HL-60 (cell line): ENCODE measurements at regions not wholly inside any gene's neighbourhood (a gene's known extent, or its start where the extent isn't known, plus 50 kb on each side); places are given as distances from the start of the nearest gene placed in this dataset.

Experiments used
- DNase-seq, 2 experiments: peaks; one replicate each; pipeline ENCODE4 v3.0.0-alpha.2; 2010 to 2020; ENCODE audit warnings: low read depth in 1 of 2, low spot score in 1 of 2
- H3K27ac ChIP-seq: fragments of 250-450 bp; sonication (Bioruptor Pico); replicated peaks from 2 replicates; pipeline ENCODE4 v1.5.1; 2020; ENCODE audit warnings: mild to moderate bottlenecking, moderate library complexity
- H3K27me3 ChIP-seq: fragments of 250-450 bp; sonication (Bioruptor Pico); 2 replicates; pipeline ENCODE4 v1.5.1; 2021; ENCODE audit warnings: mild to moderate bottlenecking, moderate library complexity; ENCODE audit not compliant: insufficient read depth, poor library complexity, severe bottlenecking
- H3K4me3 ChIP-seq: replicated peaks from 2 replicates; pipeline ENCODE4 v1.5.1; 2011; ENCODE audit warnings: mild to moderate bottlenecking, control low read depth, low read length; ENCODE audit not compliant: insufficient read depth
- GABPA ChIP-seq: IDR thresholded peaks from 2 replicates; pipeline ENCODE4 v1.6.1; 2012; ENCODE audit warnings: low read depth
- POLR2AphosphoS5 ChIP-seq: IDR thresholded peaks from 2 replicates; pipeline ENCODE4 v1.6.1; 2012; ENCODE audit warnings: low read depth
- SPI1 ChIP-seq: IDR thresholded peaks from 2 replicates; pipeline ENCODE4 v1.6.1; 2012; ENCODE audit warnings: low read depth, mild to moderate bottlenecking, borderline replicate concordance
- TF ChIP-seq, protein P1 (sequence below): IDR thresholded peaks from 2 replicates; pipeline ENCODE4 v1.6.1; 2012; ENCODE audit warnings: low read depth; ENCODE audit not compliant: insufficient replicate concordance
- TF ChIP-seq, protein P2 (sequence below): IDR thresholded peaks from one replicate; pipeline ENCODE4 v1.5.1; 2011; ENCODE audit warnings: low read length, control low read depth, inconsistent platforms; ENCODE audit not compliant: insufficient read depth

DNA sequence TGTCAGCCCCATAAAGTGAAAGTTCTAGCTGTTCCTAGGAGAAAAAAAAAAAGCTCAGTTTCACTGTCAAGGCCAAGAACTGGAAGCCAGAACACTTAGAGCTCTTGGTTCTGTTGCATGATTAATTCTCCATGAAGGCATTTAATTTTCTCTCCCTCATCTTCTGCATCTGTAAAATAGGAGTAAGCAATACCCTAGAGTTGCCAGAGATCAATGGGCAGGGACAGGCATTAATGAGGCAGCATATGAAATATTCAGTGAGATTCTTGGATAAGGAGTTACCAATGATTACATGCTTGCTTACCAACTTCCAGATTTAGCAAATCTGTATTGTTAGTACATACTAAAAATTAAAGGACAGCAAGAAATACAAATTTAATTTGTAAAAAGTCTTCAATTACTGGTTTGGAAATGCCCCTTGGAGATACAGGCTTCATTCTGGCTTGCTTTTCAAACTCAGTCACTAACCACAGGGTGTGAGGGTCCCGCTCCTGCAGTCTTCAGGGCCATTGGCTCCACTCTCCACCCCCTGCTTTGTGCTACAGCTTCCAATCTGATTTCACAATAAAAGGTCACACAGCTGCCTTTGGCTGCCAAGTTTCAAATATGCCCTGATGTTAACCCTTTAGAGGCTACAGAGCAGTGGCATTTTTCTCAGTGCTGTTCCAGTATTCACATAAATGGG, 624.6 kb downstream of the BNC2 start:
- TF ChIP-seq POLR2AphosphoS5: no peak
- no peak overlapping the region for H3K4me3 ChIP-seq
- no peak for DNase-seq
- H3K27ac ChIP-seq: no peak overlapping the region
- H3K27me3 ChIP-seq: no peaks in the 10 kb centered on the region

DNA sequence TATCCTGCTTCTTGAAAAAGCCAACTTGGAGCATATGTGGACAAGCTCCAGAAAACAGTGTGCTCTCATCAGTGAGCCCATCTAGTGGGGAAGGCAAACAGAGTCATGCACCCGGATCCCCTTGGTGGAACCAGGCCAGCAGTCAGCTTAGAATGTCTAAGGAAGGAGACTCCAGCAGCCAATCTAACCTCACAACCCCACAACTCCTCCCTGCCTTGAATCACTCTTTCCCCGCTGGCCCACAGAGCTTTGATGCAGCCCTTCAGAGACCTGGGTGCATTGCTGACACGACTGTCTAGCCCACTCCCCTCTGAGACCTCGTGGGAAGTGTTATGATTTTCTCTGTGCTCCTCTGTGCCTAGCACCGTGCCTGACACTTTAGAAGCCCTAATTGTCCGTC, 623.7 kb downstream of the BNC2 start:
- DNase-seq: no peak
- TF ChIP-seq, protein P1, sequence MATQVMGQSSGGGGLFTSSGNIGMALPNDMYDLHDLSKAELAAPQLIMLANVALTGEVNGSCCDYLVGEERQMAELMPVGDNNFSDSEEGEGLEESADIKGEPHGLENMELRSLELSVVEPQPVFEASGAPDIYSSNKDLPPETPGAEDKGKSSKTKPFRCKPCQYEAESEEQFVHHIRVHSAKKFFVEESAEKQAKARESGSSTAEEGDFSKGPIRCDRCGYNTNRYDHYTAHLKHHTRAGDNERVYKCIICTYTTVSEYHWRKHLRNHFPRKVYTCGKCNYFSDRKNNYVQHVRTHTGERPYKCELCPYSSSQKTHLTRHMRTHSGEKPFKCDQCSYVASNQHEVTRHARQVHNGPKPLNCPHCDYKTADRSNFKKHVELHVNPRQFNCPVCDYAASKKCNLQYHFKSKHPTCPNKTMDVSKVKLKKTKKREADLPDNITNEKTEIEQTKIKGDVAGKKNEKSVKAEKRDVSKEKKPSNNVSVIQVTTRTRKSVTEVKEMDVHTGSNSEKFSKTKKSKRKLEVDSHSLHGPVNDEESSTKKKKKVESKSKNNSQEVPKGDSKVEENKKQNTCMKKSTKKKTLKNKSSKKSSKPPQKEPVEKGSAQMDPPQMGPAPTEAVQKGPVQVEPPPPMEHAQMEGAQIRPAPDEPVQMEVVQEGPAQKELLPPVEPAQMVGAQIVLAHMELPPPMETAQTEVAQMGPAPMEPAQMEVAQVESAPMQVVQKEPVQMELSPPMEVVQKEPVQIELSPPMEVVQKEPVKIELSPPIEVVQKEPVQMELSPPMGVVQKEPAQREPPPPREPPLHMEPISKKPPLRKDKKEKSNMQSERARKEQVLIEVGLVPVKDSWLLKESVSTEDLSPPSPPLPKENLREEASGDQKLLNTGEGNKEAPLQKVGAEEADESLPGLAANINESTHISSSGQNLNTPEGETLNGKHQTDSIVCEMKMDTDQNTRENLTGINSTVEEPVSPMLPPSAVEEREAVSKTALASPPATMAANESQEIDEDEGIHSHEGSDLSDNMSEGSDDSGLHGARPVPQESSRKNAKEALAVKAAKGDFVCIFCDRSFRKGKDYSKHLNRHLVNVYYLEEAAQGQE: no peak
- no peak for TF ChIP-seq POLR2AphosphoS5
- TF ChIP-seq, protein P2, sequence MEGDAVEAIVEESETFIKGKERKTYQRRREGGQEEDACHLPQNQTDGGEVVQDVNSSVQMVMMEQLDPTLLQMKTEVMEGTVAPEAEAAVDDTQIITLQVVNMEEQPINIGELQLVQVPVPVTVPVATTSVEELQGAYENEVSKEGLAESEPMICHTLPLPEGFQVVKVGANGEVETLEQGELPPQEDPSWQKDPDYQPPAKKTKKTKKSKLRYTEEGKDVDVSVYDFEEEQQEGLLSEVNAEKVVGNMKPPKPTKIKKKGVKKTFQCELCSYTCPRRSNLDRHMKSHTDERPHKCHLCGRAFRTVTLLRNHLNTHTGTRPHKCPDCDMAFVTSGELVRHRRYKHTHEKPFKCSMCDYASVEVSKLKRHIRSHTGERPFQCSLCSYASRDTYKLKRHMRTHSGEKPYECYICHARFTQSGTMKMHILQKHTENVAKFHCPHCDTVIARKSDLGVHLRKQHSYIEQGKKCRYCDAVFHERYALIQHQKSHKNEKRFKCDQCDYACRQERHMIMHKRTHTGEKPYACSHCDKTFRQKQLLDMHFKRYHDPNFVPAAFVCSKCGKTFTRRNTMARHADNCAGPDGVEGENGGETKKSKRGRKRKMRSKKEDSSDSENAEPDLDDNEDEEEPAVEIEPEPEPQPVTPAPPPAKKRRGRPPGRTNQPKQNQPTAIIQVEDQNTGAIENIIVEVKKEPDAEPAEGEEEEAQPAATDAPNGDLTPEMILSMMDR: no peak
- no peak for TF ChIP-seq GABPA
- TF ChIP-seq SPI1: no peak
- Histone ChIP-seq H3K4me3 (no peak overlapping the region), H3K27ac (no peak overlapping the region), H3K27me3 (no peaks in the 10 kb centered on the region)

DNA sequence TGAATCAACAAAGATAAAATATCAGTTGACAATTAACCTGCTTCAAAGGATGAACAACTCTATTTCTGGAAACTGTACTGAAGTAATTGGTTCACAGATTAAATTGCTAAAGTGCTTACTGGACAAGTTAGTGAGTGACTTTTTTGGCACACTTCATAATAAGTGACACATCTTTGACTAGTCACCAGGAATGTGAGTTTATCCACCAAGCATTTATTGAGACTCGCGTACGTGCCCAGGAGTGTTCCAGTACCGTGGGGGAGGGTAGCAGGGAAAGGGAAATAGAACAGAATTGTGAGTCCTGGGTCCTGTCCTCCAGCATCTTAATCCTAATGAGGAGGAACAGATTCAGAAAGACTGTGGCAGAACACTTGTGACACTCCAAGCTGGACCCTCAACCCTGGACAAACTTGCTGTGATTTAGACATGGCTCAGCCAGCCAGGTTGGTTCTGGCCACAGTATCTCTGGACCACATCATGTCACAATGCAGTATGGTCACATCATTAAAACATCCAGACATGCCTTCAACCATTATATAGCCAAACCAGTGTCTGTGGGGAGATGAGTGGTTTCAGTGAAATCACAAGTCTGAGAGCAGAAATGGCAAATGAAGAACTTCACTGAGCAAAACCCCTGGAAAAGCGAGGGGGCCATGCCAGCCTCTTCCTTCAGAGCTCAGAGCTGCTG, 623.1 kb downstream of the BNC2 start:
- no peak overlapping the region for H3K27ac ChIP-seq
- no peak overlapping the region for H3K4me3 ChIP-seq
- no peak for TF ChIP-seq GABPA
- no peaks in the 10 kb centered on the region for H3K27me3 ChIP-seq
- DNase-seq: no peak

DNA sequence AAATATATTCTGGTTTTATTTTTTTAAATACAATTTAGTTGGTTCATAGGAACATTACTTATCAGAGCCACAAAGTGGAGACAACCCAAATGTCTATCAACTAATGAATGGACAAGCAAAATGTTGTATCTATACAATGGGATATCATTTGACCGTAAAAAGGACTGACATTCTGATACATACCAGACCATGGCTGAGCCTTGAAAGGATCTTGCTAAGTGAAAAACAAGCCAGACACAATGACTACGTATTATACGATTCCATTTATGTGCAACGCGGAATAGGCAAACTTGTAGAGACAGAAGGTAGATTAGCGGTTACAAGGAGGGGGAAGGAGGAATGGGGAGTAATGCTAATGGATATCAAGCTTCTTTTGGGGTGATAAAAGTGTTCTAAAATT, 621.6 kb downstream of the BNC2 start:
- DNase-seq: no peak
- H3K27me3 ChIP-seq: no peaks in the 10 kb centered on the region
- TF ChIP-seq, protein P1: no peak
- TF ChIP-seq GABPA (no peak), POLR2AphosphoS5 (no peak)
- no peak overlapping the region for H3K27ac ChIP-seq
- H3K4me3 ChIP-seq: no peak overlapping the region

DNA sequence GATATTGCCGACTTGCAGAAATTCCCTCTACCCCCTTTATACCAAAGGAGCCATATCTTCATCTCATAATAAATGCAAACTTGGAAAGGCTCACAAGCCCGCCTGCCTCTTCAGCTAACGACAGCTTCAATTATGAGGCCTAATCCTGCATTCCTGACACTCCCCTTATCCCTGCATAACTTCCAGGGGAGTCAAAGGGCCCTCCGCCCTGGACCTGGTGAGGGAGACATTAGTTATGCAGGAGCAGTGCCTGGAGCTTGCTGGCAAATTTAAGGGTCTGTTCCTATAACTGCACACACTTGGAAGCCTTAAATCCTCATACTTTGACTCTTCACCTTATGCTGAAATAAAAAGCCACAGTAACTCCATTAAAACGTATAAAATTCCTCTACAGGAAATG, 617.9 kb downstream of the BNC2 start:
- no peak for TF ChIP-seq POLR2AphosphoS5
- TF ChIP-seq, protein P1: no peak
- no peak for TF ChIP-seq SPI1
- TF ChIP-seq GABPA: no peak
- TF ChIP-seq, protein P2: no peak

More for the DNA sequence above, 617.9 kb downstream of the BNC2 start:
- Histone ChIP-seq H3K27me3 (no peaks in the 10 kb centered on the region), H3K27ac (no peak overlapping the region), H3K4me3 (no peak overlapping the region)
- no peak for DNase-seq
